Skin of body (tissue), 1 donor: ENCODE measurements at regions not wholly inside any gene's neighbourhood (a gene's known extent, or its start where the extent isn't known, plus 50 kb on each side); places are given as distances from the start of the nearest gene placed in this dataset.
"Not testable (repeated sequence)": the region's sequence is repeated elsewhere in the genome, so short reads cannot be mapped to it uniquely, and the experiment has no call there.

Experiments used
- DNase-seq: peaks from one replicate; lab custom pipeline; 2025; lab: John Stamatoyannopoulos, UW

- no peak for DNase-seq
These were observed 91.2 kb downstream of the RCHY1 start for GRCh38 chr4:75422998-75423397.

DNA sequence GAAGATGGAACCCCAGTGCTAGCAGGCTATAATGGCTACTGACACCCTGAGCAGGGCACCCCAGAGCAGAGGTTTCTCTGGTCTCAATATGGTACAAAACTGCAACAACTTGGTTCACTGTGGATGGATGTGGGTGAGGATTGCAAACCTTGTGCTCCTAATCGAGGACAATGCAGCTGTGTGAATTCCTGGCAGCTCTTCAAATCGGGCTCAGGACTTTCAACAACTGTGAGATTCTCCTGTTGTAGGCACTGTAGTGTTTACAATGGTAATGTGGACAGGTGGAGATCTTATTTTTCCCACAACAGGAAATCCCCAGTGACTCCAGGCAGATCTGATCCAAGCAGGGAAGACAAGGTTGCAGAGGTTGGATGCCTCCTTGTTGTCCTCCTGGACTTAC lies 101.5 kb downstream of the RCHY1 start:
- DNase-seq: no peak

DNA sequence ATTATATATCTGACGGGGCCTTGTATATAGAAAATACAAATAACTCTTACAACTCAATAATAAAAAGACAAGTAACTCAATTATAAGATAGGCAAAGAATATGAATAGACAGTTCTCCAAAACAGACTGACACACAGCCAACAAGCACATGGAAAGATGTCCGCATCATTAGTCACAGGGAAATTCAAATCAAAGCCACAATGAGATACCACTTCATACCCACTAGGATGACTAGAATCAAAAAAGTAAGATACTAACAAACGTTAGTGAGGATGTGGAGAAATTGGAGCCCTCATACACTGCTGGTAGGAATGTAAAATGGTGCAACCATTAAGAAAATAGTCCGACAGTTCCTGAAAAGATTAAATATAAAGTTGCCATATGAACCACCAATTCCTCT lies 115.7 kb downstream of the RCHY1 start:
- no peak for DNase-seq

GRCh38 chr4:75391489-75392166 lies 122.6 kb downstream of the RCHY1 start:
- DNase-seq: no peak

- not testable (repeated sequence) for DNase-seq
These were observed 127.8 kb downstream of the RCHY1 start for GRCh38 chr4:75386426-75386825.

DNA sequence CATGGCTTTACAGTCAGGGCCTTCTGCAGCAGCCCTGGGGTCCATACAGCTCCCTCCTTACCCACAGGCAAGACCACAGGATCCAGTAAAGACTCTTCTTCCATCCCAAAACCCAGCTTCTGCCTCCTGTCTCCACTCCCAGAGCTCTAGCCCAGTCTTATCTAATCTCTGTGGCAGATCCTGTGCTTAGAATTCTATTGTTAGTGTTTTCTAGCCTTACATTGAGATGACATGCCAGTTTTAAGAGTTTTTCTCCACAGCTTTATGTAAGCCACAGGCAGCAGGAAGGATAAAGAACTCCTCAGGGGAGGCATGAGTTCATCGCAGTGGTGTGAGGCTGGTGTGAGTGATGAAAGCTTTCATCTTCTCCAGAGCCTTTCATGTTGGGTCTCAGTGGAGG lies 129.1 kb downstream of the RCHY1 start:
- DNase-seq: no peak

GRCh38 chr4:75376543-75376942 lies 137.7 kb downstream of the RCHY1 start:
- no peak for DNase-seq

DNA sequence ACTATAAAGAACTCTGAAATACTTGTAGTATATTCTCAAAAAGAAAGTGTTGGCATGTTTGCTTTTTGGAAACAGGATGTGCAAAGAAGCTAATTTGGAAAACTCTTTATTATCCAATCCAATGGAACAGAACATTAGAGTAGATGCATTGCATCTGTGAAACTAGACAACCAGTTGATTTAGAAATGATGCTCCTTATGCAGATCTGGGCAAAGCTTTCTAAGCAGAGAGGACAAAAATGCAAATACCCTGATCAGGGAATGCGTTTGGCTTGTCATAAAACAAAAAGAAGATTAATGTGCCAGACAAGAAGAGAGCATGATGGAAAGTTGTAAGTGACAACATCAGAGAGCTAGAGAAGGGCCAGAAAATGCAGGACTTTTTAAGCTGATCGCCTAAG lies 142.3 kb downstream of the RCHY1 start:
- DNase-seq: peak; percentile 9

DNA sequence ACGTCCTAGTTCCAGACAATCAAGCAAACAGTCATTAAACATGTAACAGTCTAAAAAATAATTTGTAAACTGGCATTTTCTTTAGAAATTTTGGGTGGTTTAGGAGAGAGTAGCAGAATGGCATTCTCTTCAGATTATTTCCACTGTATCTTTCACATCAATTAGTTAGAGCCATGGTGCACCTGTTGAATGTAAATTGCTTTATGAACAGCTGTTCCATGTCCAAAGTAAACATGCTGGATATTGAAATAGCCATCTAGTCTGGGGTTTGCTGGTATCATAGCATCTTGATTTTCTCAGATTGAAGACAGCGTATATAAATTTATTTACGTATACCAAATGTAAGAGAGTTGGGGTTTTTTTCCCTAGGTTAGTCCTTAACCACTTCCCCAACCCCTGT lies 143.6 kb downstream of the RCHY1 start:
- DNase-seq: no peak

DNA sequence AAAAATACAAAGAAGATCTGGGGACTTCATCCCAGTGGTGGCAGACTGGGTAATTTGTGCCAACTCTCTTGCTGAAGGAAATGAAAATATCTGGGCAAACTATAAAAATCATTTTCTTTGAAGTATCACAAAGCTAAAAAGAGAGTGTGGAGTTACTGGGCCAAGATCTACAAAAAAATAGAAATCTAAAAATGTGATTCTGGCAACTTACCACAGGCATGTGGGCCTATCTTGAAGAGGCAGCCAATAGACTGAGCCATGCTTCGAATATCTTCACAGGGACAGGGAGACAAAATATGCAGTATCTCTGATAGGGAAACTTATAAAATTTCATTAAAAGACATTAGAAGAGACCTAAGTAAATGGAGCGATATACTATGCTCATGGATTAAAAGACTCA lies 168.8 kb downstream of the RCHY1 start:
- DNase-seq: no peak

- DNase-seq: peak; percentile 14
These were observed 169.3 kb downstream of the RCHY1 start for GRCh38 chr4:75344915-75345314.

DNA sequence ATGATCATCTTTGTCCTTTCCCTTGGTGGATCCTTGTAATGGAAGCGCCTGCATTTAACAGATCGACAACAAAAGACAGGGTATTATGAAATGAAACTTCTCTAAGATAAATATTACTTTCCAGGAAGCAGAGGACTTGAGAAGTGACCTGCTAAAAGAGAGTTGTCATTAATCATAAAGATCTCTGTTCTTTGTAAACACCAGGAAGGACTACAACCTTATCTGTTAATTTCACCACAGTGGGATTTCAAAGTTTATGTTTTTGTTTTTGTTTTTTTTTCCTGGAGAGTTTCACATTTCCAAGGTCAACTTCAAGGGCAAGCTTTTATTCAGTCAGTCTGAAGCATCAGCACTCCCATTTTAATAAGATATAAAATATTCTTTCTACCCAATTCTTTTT lies 170.9 kb downstream of the RCHY1 start:
- DNase-seq: no peak

DNA sequence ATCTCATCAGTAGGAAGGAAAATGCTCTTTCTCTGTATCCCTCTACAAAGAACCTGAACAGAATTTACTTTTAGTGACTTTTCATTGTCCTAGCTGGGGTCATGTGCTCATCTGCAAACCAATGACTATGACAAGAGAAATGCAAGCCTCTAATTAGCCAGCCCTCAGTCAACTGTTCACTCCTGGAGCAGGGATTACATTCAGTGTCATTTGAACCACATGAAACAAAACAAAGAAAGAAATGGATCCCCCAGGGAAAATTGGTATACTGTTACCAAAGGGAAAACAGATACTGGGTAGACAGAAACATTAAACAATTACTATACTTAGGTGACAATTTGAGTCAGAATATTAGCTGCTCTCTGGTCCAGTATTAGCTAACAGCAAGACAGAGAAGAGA lies 173.6 kb downstream of the RCHY1 start:
- no peak for DNase-seq

DNA sequence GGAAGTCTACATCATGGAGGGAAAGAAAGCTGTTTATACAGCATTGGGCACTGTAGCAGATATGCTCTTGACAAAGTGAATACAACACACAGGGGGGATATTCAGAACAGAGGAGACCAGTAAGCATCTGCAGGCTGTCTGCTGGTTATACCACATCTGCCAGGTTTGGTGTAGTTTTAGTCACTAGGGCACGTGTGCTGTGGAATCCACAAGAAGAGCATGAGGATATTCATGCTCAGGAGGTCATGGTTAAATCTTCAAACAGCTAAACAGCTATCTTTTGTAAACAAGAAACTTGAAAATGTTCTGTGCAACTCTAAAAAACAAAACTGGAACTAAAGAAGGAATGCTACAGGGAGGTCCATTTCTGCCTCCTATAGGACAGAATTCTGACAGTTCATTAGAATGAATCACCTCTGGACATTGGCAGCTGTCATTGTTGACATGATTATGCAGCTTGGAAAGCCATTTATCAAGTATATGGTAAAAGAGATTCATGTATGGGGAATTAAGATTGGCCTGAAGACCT lies 175.8 kb downstream of the RCHY1 start:
- no peak for DNase-seq

DNA sequence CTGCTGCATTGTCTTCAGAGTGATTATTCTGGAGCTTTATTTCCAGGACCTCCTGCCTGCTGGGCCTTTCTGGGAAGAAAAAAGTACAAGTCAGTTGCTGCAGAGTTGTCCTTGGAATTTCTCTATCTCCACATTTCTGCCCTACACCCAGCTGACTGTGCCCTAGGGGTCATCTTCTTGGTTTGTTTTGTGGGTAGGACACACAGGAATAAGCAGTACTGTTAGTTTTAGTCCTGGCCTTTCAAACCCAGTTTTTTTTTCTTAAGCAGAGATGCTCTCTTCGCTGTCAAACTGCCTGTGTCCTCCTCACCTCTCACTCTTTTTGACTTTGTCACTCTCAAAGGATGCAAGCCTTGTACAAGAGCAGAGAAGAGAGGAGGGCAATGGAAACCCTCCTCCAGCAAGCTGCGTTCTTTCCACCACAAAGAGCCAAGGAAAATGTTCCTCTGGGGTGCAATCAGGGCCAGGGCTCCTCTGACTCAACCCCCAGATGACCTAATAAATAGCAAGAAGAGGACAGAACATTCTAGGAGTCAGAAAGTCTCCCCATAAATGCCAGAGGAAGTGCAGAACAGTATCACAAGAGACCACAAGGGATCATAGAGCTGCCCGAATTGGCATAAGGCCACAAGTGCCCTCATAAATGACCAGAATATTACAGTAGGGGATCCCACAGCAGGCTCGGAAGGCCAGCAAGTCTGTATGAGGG lies 186.2 kb downstream of the RCHY1 start:
- no peak for DNase-seq

DNA sequence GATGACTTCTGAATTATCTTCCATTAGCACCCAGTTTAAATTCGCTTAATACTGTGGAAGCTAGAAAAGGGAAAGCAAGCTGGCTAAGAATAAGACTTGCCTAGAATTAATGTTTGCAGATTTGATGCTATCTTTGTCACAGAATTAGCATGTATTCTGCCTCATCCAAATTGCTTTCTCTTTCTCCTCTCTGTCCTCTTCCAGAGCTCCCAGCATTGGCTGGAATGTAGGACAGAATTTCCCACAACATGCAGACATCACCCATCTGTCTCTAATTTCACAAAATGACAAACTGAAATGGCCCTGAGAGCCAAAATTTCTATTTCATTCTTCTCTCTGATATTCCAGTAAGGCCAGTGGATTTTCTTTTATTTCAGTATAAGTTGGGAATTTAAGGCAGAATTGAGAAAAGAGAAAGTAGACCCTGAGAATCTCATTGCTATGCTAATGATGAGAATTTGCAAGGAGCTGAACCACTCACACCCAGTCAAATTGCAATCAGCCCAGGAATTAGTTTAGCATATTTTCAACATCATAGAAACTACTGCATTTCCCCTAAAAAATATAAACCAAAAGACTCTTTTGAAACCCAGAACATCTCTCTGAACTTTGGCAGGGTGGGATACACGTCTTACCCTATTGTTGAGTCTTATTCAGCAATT lies 188.8 kb downstream of the RCHY1 start:
- no peak for DNase-seq

- DNase-seq: no peak
These were observed 192.7 kb downstream of the RCHY1 start for GRCh38 chr4:75321484-75321883.

DNA sequence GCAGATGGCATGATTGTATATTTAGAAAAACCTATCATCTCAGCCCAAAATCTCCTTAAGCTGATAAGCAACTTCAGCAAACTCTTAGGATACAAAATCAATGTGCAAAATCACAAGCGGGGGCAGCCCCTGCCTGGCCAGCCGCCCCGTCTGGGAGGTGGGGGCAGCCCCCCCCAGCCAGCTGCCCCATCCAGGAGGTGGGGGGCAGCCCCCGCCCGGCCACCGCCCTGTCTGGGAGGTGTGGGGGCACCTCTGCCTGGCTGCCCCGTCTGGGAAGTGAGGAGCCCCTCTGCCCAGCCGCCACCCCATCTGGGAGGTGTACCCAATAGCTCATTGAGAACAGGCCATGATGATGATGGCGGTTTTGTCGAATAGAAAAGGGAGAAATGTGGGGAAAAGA lies 196.6 kb downstream of the RCHY1 start:
- not testable (repeated sequence) for DNase-seq

GRCh38 chr4:75308049-75308448 lies 206.2 kb downstream of the RCHY1 start:
- no peak for DNase-seq

GRCh38 chr4:75306506-75306905 lies 207.7 kb downstream of the RCHY1 start:
- no peak for DNase-seq

- DNase-seq: no peak
These were observed 211.6 kb downstream of the RCHY1 start for GRCh38 chr4:75302648-75303047.

GRCh38 chr4:75289914-75290582 lies 224.2 kb downstream of the RCHY1 start:
- DNase-seq: peak; percentile 4
